Body of pancreas (tissue), 4 donors: ENCODE measurements at regions not wholly inside any gene's neighbourhood (a gene's known extent, or its start where the extent isn't known, plus 50 kb on each side); places are given as distances from the start of the nearest gene placed in this dataset.

ENCODE experiments used
- ATAC-seq: fragments of 150-250 bp; one replicate; pipeline ENCODE4 v1.9.1; 2016
- DNase-seq, 4 donors: peaks; one replicate each; pipeline ENCODE4 v3.0.0-alpha.2; 2019
- H3K27ac ChIP-seq, 4 donors: fragments of 200-600 bp; sonication (generic); 1 replicate in 3 of 4; 2 replicates in 1 of 4; pipeline versions ENCODE4 v1.5.1 to v1.6.1; 2016 to 2019; ENCODE audit warnings: mild to moderate bottlenecking in 1 of 4, mixed read lengths in 1 of 4, moderate library complexity in 1 of 4
- H3K27me3 ChIP-seq, 2 donors: fragments of 200-600 bp; sonication (generic); one replicate each; pipeline ENCODE4 v1.6.0; 2016; ENCODE audit warnings: mild to moderate bottlenecking in 1 of 2
- H3K36me3 ChIP-seq, 2 donors: fragments of 200-600 bp; sonication (generic); replicated peaks in 1 of 2; 2 replicates each; pipeline ENCODE4 v1.5.1; 2016; ENCODE audit warnings: low read depth in 2 of 2; ENCODE audit not compliant: insufficient read depth in 1 of 2
- H3K4me1 ChIP-seq: fragments of 200-600 bp; sonication (generic); one replicate; pipeline ENCODE4 v1.6.0; 2016
- H3K4me3 ChIP-seq, 2 donors: fragments of 200-600 bp; sonication (generic); 1 replicate in 1 of 2; 2 replicates in 1 of 2; pipeline ENCODE4 v1.5.1; 2016 to 2019
- H3K9me3 ChIP-seq, 3 donors: fragments of 200-600 bp; sonication (generic); 1 replicate in 2 of 3; 2 replicates in 1 of 3; pipeline ENCODE4 v1.5.1; 2016
- POLR2A ChIP-seq, 3 donors: fragments of 450-650 bp; IDR thresholded peaks; one replicate each; pipeline ENCODE4 v1.6.1; 2016; ENCODE audit warnings: antibody characterized with exemption in 3 of 3, mild to moderate bottlenecking in 2 of 3
- WGBS, 2 donors: methylation state at CpG; one replicate each; pipeline ENCODE4 v1.1.5; 2017; 5-methylcytosine and 5-hydroxymethylcytosine counted together
- intact Hi-C: fragments of 100-400 bp; cut with DNase I; formaldehyde crosslinking; loops from one replicate; pipeline ENCODE4 v1.15.1; 2023
- TF ChIP-seq, protein P1 (sequence below), 7 experiments: fragments of 450-650 bp in 4 of 7; fragments of 200-600 bp in 3 of 7; sonication (generic) in 3 of 7; IDR thresholded peaks; one replicate each; pipeline ENCODE4 v1.5.1; 2016 to 2019; ENCODE audit warnings: antibody characterized with exemption in 7 of 7

DNA sequence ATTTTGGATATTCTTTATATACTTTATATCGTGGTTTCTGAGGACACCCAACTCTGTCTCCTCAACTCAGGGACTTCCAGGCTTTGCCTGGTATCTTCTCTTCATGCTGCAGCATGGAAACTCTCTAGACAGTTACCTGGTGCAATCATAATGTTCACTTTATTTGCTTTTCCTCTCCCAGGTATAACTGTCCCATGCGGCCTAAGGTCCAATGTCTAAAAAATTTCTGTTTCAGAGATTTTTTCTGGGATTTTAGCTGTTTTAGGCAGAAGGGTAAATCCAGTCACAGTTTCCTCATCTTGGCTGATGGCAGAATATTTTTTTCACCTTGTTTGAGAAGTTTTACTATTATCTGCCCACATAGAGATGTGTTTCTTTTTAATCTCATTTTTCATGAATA, 139.9 kb upstream of the KCNMB2 start:
- ATAC-seq (no peak), DNase-seq (no peak)
- H3K27me3 ChIP-seq, result no peaks in the 10 kb centered on the region
- no peak overlapping the region for H3K27ac ChIP-seq
- no peaks in the 10 kb centered on the region for H3K9me3 ChIP-seq
- no peaks in the 10 kb centered on the region for H3K36me3 ChIP-seq
- no peaks in the 10 kb centered on the region for H3K4me1 ChIP-seq
- intact Hi-C loops, result no loop called here
- WGBS, 2 donors, result 71 to 78% methylated on average over 2 of the region's 2 CpGs
- TF ChIP-seq POLR2A (IDR thresholded peaks at IDR 0.05), result no peak
- TF ChIP-seq, protein P1, sequence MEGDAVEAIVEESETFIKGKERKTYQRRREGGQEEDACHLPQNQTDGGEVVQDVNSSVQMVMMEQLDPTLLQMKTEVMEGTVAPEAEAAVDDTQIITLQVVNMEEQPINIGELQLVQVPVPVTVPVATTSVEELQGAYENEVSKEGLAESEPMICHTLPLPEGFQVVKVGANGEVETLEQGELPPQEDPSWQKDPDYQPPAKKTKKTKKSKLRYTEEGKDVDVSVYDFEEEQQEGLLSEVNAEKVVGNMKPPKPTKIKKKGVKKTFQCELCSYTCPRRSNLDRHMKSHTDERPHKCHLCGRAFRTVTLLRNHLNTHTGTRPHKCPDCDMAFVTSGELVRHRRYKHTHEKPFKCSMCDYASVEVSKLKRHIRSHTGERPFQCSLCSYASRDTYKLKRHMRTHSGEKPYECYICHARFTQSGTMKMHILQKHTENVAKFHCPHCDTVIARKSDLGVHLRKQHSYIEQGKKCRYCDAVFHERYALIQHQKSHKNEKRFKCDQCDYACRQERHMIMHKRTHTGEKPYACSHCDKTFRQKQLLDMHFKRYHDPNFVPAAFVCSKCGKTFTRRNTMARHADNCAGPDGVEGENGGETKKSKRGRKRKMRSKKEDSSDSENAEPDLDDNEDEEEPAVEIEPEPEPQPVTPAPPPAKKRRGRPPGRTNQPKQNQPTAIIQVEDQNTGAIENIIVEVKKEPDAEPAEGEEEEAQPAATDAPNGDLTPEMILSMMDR (IDR thresholded peaks at IDR 0.05), result no peak
- H3K4me3 ChIP-seq, result no peak overlapping the region

DNA sequence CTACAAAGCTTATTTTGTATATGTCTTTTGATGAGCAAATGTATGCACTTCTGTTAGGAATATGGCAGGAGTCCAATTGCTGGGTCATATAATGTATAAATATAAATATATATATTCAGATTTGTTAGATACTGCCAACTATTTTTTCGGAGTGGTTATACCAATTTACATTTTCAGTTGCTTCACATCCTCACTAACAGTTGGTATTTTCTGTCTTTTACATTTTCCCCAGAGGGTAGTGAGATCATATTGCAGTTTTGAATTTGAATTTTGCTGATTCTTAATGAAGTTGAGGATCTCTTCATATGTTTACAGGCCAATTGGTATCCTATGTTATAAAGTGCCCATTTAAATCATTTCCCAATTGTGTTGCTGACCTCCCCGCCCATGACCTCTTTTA, 139.0 kb upstream of the KCNMB2 start:
- ATAC-seq (no peak), DNase-seq (no peak)
- Histone ChIP-seq H3K36me3 (no peaks in the 10 kb centered on the region), H3K27ac (no peak overlapping the region), H3K4me3 (no peak overlapping the region), H3K4me1 (no peaks in the 10 kb centered on the region), H3K27me3 (no peaks in the 10 kb centered on the region), H3K9me3 (no peaks in the 10 kb centered on the region)
- intact Hi-C loops, result no loop called here
- TF ChIP-seq, protein P1 (IDR thresholded peaks at IDR 0.05), result no peak
- no peak for TF ChIP-seq POLR2A (IDR thresholded peaks at IDR 0.05)
- 80 to 83% methylated on average over 2 of the region's 2 CpGs for WGBS, 2 donors

DNA sequence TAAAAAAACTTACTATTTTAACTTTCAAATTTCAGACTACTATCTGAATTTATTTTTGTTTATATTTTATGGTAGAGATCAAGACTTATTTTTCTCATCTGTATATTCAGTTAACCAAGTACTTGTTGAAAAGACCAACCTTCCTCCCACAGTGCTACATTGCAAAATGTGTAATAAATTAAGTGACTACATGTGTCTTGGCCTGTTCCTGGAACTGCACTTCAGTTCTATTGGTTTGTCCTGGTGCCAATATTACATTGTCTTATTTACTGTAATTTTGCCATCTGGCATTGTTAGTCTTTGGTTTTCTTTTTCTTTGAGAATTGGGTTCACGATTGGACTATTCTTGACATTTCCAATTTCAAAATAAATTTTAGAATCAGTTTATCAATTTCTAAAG, 138.4 kb upstream of the KCNMB2 start:
- no peak for ATAC-seq
- no peaks in the 10 kb centered on the region for H3K9me3 ChIP-seq
- no peaks in the 10 kb centered on the region for H3K27me3 ChIP-seq
- intact Hi-C loops, result no loop called here
- no peak overlapping the region for H3K27ac ChIP-seq
- 62 to 78% methylated on average over 1 of the region's 1 CpG for WGBS, 2 donors
- DNase-seq, result no peak
- no peaks in the 10 kb centered on the region for H3K4me1 ChIP-seq
- no peak for TF ChIP-seq POLR2A (IDR thresholded peaks at IDR 0.05)
- TF ChIP-seq, protein P1 (IDR thresholded peaks at IDR 0.05), result no peak
- H3K4me3 ChIP-seq, result no peak overlapping the region
- no peaks in the 10 kb centered on the region for H3K36me3 ChIP-seq

DNA sequence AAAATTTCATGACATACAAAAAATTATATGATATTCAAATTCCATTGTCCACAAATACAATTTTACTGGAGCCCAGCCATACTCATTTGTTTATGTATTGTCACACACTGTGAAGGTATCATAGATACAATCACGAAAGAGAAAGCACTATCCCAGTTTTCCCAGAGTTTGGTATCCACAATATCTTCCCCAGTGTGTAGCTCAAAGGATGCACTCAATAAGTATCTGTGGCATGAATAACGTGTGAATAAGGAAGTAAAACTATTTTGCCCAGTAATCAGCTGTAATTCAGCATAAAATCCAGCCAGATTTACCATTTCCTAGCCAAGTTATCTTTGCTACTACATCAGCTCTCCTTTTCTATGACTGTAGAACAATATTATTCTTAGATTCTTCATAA, 131.3 kb upstream of the KCNMB2 start:
- DNase-seq (no peak), ATAC-seq (no peak)
- Histone ChIP-seq H3K36me3 (no peaks in the 10 kb centered on the region), H3K27me3 (no peaks in the 10 kb centered on the region), H3K4me1 (no peaks in the 10 kb centered on the region), H3K9me3 (no peaks in the 10 kb centered on the region), H3K27ac (no peak overlapping the region), H3K4me3 (no peak overlapping the region)
- intact Hi-C loops, result no loop called here
- TF ChIP-seq, protein P1 (IDR thresholded peaks at IDR 0.05), result no peak
- TF ChIP-seq POLR2A (IDR thresholded peaks at IDR 0.05), result no peak
- 24 to 36% methylated on average over 2 of the region's 2 CpGs for WGBS, 2 donors

DNA sequence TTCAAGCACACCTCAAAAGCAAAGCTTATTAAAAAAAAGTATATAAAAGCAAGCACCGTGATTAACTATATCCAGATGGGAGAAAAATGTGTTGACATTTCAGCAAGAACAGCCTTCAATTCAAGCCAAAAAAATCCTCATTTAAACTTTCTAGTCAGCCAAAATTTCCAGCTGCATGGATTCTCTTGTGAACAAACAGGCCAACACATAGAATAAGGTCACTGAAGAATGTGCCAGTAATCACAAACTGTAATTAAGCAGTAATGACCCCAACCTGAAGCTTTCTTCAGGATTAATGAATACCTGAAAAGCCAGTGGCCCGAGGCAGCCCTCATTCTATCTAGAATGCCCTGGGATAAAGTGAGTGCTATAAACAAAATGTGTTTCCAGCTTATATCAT, 130.7 kb upstream of the KCNMB2 start:
- Histone ChIP-seq H3K4me1 (no peaks in the 10 kb centered on the region), H3K9me3 (no peaks in the 10 kb centered on the region), H3K27ac (no peak overlapping the region), H3K4me3 (no peak overlapping the region), H3K27me3 (no peaks in the 10 kb centered on the region), H3K36me3 (no peaks in the 10 kb centered on the region)
- 15 to 25% methylated on average over 2 of the region's 2 CpGs for WGBS, 2 donors
- intact Hi-C loops, result no loop called here
- no peak for TF ChIP-seq POLR2A (IDR thresholded peaks at IDR 0.05)
- TF ChIP-seq, protein P1 (IDR thresholded peaks at IDR 0.05), result no peak
- ATAC-seq, result no peak
- no peak for DNase-seq
